H1 (cell line): ENCODE measurements at regions not wholly inside any gene's neighbourhood (a gene's known extent, or its start where the extent isn't known, plus 50 kb on each side); places are given as distances from the start of the nearest gene placed in this dataset.

Experiments used
- CTCF ChIA-PET: fragments of 300-600 bp; sonication (Branson Sonifier 250); formaldehyde crosslinking; loops from one replicate; lab custom pipeline; 2021; ENCODE audit not compliant: partially characterized antibody; lab: Charles Lee
- POLR2A ChIA-PET: fragments of 300-600 bp; sonication (Branson Sonifier 250); formaldehyde crosslinking; loops from one replicate; lab custom pipeline; 2021; ENCODE audit warnings: inconsistent platforms; ENCODE audit not compliant: partially characterized antibody; lab: Charles Lee
- DNase-seq, 2 experiments: peaks; one replicate each; pipeline versions ENCODE4 v3.0.0 to v3.0.0-alpha.2; 2010 to 2022; ENCODE audit warnings: low spot score in 2 of 2, low read depth in 1 of 2, mixed read lengths in 1 of 2
- FAIRE-seq: peaks from 2 replicates; lab custom pipeline; 2011; peaks lifted over from hg19 to GRCh38; lab: Jason Lieb, UNC
- H2AFZ ChIP-seq: 2 replicates; pipeline ENCODE4 v1.8.1; 2012; ENCODE audit warnings: low read length, inconsistent platforms
- H2AK5ac ChIP-seq: 2 replicates; pipeline ENCODE4 v1.6.1; 2013; ENCODE audit warnings: low read depth, low read length
- H2BK120ac ChIP-seq: replicated peaks from 2 replicates; pipeline ENCODE3; 2013; ENCODE audit warnings: low read depth, low read length, inconsistent platforms
- H2BK12ac ChIP-seq: 2 replicates; pipeline ENCODE4 v1.6.1; 2013; ENCODE audit warnings: low read depth, low read length
- H2BK15ac ChIP-seq: 2 replicates; pipeline ENCODE4 v1.6.1; 2013; ENCODE audit warnings: low read length
- H2BK20ac ChIP-seq: 2 replicates; pipeline ENCODE4 v1.6.1; 2013; ENCODE audit warnings: low read length
- H2BK5ac ChIP-seq: 2 replicates; pipeline ENCODE4 v1.6.1; 2013; ENCODE audit warnings: low read depth, low read length
- H3K14ac ChIP-seq: 2 replicates; pipeline ENCODE4 v1.6.1; 2013; ENCODE audit warnings: inconsistent platforms; ENCODE audit not compliant: insufficient read length
- H3K18ac ChIP-seq: 2 replicates; pipeline ENCODE4 v1.6.1; 2013; ENCODE audit warnings: low read length; ENCODE audit errors: extremely low read depth
- H3K23ac ChIP-seq: 2 replicates; pipeline ENCODE4 v1.6.1; 2013; ENCODE audit warnings: inconsistent platforms; ENCODE audit not compliant: insufficient read length
- H3K23me2 ChIP-seq: 2 replicates; pipeline ENCODE4 v1.6.1; 2013; ENCODE audit warnings: low read depth, low read length
- H3K27ac ChIP-seq: 2 replicates; pipeline ENCODE4 v1.6.1; 2011; ENCODE audit warnings: low read depth, low read length, inconsistent platforms
- H3K27me3 ChIP-seq, 4 experiments: replicated peaks in 1 of 4; 1 replicate in 1 of 4; 2 replicates in 3 of 4; pipeline versions ENCODE4 v1.6.1 to v1.8.1; 2011 to 2013; ENCODE audit warnings: low read length in 3 of 4, mild to moderate bottlenecking in 3 of 4, inconsistent platforms in 2 of 4, mixed read lengths in 2 of 4, moderate library complexity in 1 of 4; ENCODE audit not compliant: control insufficient read depth in 3 of 4, insufficient read depth in 3 of 4; ENCODE audit errors: extremely low read depth in 1 of 4
- H3K36me3 ChIP-seq, 4 experiments: 2 replicates each; pipeline versions ENCODE4 v1.6.1 to v1.8.1; 2011 to 2013; ENCODE audit warnings: mild to moderate bottlenecking in 4 of 4, low read length in 3 of 4, moderate library complexity in 2 of 4, control low read depth in 1 of 4, inconsistent platforms in 1 of 4; ENCODE audit not compliant: insufficient read depth in 4 of 4, control insufficient read depth in 2 of 4
- H3K4ac ChIP-seq: replicated peaks from 2 replicates; pipeline ENCODE3; 2013; ENCODE audit warnings: low read length, low read depth, mixed read lengths, inconsistent platforms; ENCODE audit not compliant: insufficient read length
- H3K4me1 ChIP-seq, 4 experiments: replicated peaks in 1 of 4; 1 replicate in 1 of 4; 2 replicates in 3 of 4; pipeline versions ENCODE4 v1.6.1 to v1.8.1; 2011 to 2013; ENCODE audit warnings: low read length in 3 of 4, inconsistent platforms in 2 of 4, mixed read lengths in 1 of 4; ENCODE audit not compliant: insufficient read depth in 4 of 4, control insufficient read depth in 3 of 4
- H3K4me2 ChIP-seq, 2 experiments: 2 replicates each; pipeline versions ENCODE4 v1.6.1 to v1.8.1; 2011 to 2013; ENCODE audit warnings: low read depth in 2 of 2, low read length in 2 of 2, control low read depth in 1 of 2, inconsistent platforms in 1 of 2, mild to moderate bottlenecking in 1 of 2; ENCODE audit not compliant: insufficient read depth in 1 of 2
- H3K4me3 ChIP-seq, 4 experiments: fragments of 200-600, 300-600 bp in 1 of 4; sonication (generic), shearing (Covaris generic), sonication (Bioruptor Twin) in 1 of 4; 2 replicates each; pipeline versions ENCODE4 v1.5.1 to v1.8.1; 2011 to 2016; ENCODE audit warnings: low read length in 4 of 4, low read depth in 3 of 4, control low read depth in 2 of 4, inconsistent platforms in 2 of 4, mild to moderate bottlenecking in 2 of 4, mixed read lengths in 1 of 4, moderate library complexity in 1 of 4; ENCODE audit not compliant: insufficient read depth in 2 of 4; ENCODE audit errors: extremely low read depth in 1 of 4
- H3K56ac ChIP-seq: replicated peaks from 2 replicates; pipeline ENCODE3; 2013; ENCODE audit warnings: low read depth, mild to moderate bottlenecking, mixed read lengths, low read length, inconsistent platforms; ENCODE audit not compliant: insufficient read length
- H3K79me1 ChIP-seq: 2 replicates; pipeline ENCODE4 v1.6.1; 2013; ENCODE audit warnings: low read depth, low read length, control low read depth
- H3K79me2 ChIP-seq, 2 experiments: 2 replicates each; pipeline versions ENCODE4 v1.6.1 to v1.8.1; 2012 to 2013; ENCODE audit warnings: low read length in 2 of 2, mild to moderate bottlenecking in 2 of 2, inconsistent platforms in 1 of 2; ENCODE audit not compliant: insufficient read depth in 2 of 2, control insufficient read depth in 1 of 2
- H3K9ac ChIP-seq, 4 experiments: replicated peaks in 1 of 4; 1 replicate in 1 of 4; 2 replicates in 3 of 4; pipeline versions ENCODE4 v1.6.1 to v1.8.1; 2011 to 2013; ENCODE audit warnings: low read depth in 3 of 4, low read length in 3 of 4, control low read depth in 2 of 4, mild to moderate bottlenecking in 2 of 4, moderate library complexity in 2 of 4, inconsistent platforms in 1 of 4; ENCODE audit errors: extremely low read depth in 1 of 4
- H3K9me3 ChIP-seq, 2 experiments: 2 replicates each; pipeline versions ENCODE4 v1.6.1 to v1.8.1; 2012 to 2013; ENCODE audit warnings: mild to moderate bottlenecking in 2 of 2, moderate library complexity in 2 of 2, control low read depth in 1 of 2, inconsistent platforms in 1 of 2, low read depth in 1 of 2, low read length in 1 of 2, mixed read lengths in 1 of 2; ENCODE audit not compliant: insufficient read depth in 2 of 2
- H4K20me1 ChIP-seq, 2 experiments: replicated peaks in 1 of 2; 2 replicates each; pipeline versions ENCODE3 to v1.8.1; 2011 to 2013; ENCODE audit warnings: inconsistent platforms in 2 of 2, low read length in 2 of 2, mild to moderate bottlenecking in 1 of 2; ENCODE audit not compliant: insufficient read depth in 2 of 2, control insufficient read depth in 1 of 2
- H4K5ac ChIP-seq: 2 replicates; pipeline ENCODE4 v1.6.1; 2013; ENCODE audit warnings: low read length, low read depth, mixed read lengths, inconsistent platforms; ENCODE audit not compliant: insufficient read length
- H4K8ac ChIP-seq: 2 replicates; pipeline ENCODE4 v1.8.0; 2013; ENCODE audit warnings: mild to moderate bottlenecking, moderate library complexity, low read length, inconsistent platforms; ENCODE audit not compliant: insufficient read depth; ENCODE audit errors: extremely low read depth
- H4K91ac ChIP-seq: replicated peaks from 2 replicates; pipeline ENCODE3; 2013; ENCODE audit warnings: low read length, mixed read lengths, inconsistent platforms; ENCODE audit not compliant: insufficient read length
- ASH2L ChIP-seq: fragments of 200-600, 300-600 bp; sonication (generic); IDR thresholded peaks from one replicate; pipeline ENCODE4 v1.7.1; 2017; ENCODE audit warnings: low read length
- BACH1 ChIP-seq: IDR thresholded peaks from 2 replicates; pipeline ENCODE4 v1.6.1; 2012; ENCODE audit warnings: low read length, improper control_type of control experiment
- BRCA1 ChIP-seq: IDR thresholded peaks from 2 replicates; pipeline ENCODE4 v1.6.1; 2012; ENCODE audit warnings: low read depth, low read length, improper control_type of control experiment
- CEBPB ChIP-seq: IDR thresholded peaks from 2 replicates; pipeline ENCODE4 v1.6.1; 2012; ENCODE audit warnings: low read depth, low read length
- JUN ChIP-seq: IDR thresholded peaks from 2 replicates; pipeline ENCODE4 v1.6.1; 2011; ENCODE audit warnings: low read depth, mild to moderate bottlenecking, improper control_type of control experiment, low read length
- KDM4A ChIP-seq: IDR thresholded peaks from one replicate; pipeline ENCODE4 v1.7.1; 2012; ENCODE audit warnings: low read depth, mild to moderate bottlenecking, moderate library complexity, low read length, inconsistent platforms; ENCODE audit not compliant: severe bottlenecking
- KDM5A ChIP-seq: fragments of 200-600 bp; IDR thresholded peaks from 2 replicates; pipeline ENCODE4 v1.7.1; 2012; ENCODE audit warnings: mild to moderate bottlenecking, low read length, inconsistent platforms, mixed read lengths
- RFX5 ChIP-seq: IDR thresholded peaks from 2 replicates; pipeline ENCODE4 v1.6.1; 2011; ENCODE audit warnings: low read depth, low read length, improper control_type of control experiment, borderline replicate concordance
- SIRT6 ChIP-seq: IDR thresholded peaks from one replicate; pipeline ENCODE4 v1.7.1; 2012; ENCODE audit warnings: low read length, inconsistent platforms
- SP2 ChIP-seq: IDR thresholded peaks from 2 replicates; pipeline ENCODE4 v1.6.1; 2012; ENCODE audit warnings: mild to moderate bottlenecking, low read length, inconsistent platforms
- SP4 ChIP-seq: IDR thresholded peaks from 2 replicates; pipeline ENCODE4 v1.6.1; 2012; ENCODE audit warnings: low read length, inconsistent platforms
- TBP ChIP-seq: IDR thresholded peaks from 2 replicates; pipeline ENCODE4 v1.6.1; 2011; ENCODE audit warnings: low read depth, low read length, improper control_type of control experiment
- TEAD4 ChIP-seq: IDR thresholded peaks from 2 replicates; pipeline ENCODE4 v1.6.1; 2012; ENCODE audit warnings: low read depth, low read length, inconsistent platforms, mixed read lengths
- WGBS, 2 experiments: shearing (Covaris generic) in 1 of 2; methylation state at CpG; one replicate each; pipeline versions ENCODE4 v1.1.6 to v1.1.7; 2013 to 2015; ENCODE audit warnings: low lambda C conversion rate in 2 of 2, mixed read lengths in 2 of 2, inconsistent platforms in 1 of 2, low coverage in 1 of 2, missing lambda C conversion rate in 1 of 2; ENCODE audit not compliant: insufficient replicate concordance in 2 of 2, insufficient coverage in 1 of 2, insufficient read length in 1 of 2; ENCODE audit errors: extremely low coverage in 1 of 2, missing lambda C conversion rate in 1 of 2; 5-methylcytosine and 5-hydroxymethylcytosine counted together
- TF ChIP-seq, protein P1 (sequence below): IDR thresholded peaks from 2 replicates; pipeline ENCODE4 v1.6.1; 2012; ENCODE audit warnings: inconsistent platforms
- TF ChIP-seq, protein P2 (sequence below): IDR thresholded peaks from 2 replicates; pipeline ENCODE4 v1.6.1; 2011; ENCODE audit warnings: low read length, improper control_type of control experiment

DNA sequence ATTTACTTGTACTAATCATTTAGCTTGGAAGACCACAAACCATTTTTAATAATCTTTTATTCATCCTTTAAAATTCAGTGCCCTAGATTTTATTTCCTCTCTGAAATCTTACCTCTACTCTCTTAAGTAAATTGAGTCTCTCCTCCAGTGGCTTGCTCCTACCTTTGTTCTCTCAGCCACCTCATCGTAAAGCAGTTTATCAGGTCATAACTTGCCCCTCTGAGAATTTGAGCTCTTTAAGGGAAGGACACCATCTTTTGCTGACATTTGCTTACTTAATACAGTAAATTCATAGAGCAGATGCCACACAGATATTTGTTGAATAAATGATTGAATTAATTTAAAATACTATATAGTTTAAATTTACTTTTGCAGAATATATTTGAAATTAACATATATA, 794.3 kb downstream of the C12orf50 start:
- Histone ChIP-seq H2AFZ (no peak overlapping the region), H3K23me2 (no peaks in the 10 kb centered on the region), H3K4ac (no peak overlapping the region), H3K79me1 (no peaks in the 10 kb centered on the region), H2BK120ac (no peak overlapping the region), H4K20me1 (no peaks in the 10 kb centered on the region), H3K18ac (no peak overlapping the region), H3K79me2 (no peaks in the 10 kb centered on the region), H3K56ac (no peak overlapping the region), H3K27ac (no peak overlapping the region), H3K4me1 (no peaks in the 10 kb centered on the region), H2BK15ac (no peak overlapping the region), H3K36me3 (no peaks in the 10 kb centered on the region), H3K23ac (no peak overlapping the region), H3K14ac (no peak overlapping the region), H3K9me3 (no peaks in the 10 kb centered on the region), H3K4me2 (no peak overlapping the region), H2BK12ac (no peak overlapping the region), H2BK5ac (no peak overlapping the region), H2AK5ac (no peak overlapping the region), H4K8ac (no peak overlapping the region), H4K5ac (no peak overlapping the region), H3K9ac (no peak overlapping the region), H4K91ac (no peak overlapping the region), H3K27me3 (no peaks in the 10 kb centered on the region), H2BK20ac (no peak overlapping the region), H3K4me3 (no peak overlapping the region)
- DNase-seq (no peak), FAIRE-seq (no peak)
- WGBS, 2 experiments: 89% methylated on average over 1 of the region's 1 CpG; no CpG with 5 or more reads in 1 of the 2 experiments
- ChIA-PET CTCF (no interaction called here), POLR2A (no interaction called here)
- no peak for TF ChIP-seq RFX5
- no peak for TF ChIP-seq SP2
- no peak for TF ChIP-seq BRCA1
- no peak for TF ChIP-seq SP4
- no peak for TF ChIP-seq ASH2L
- TF ChIP-seq KDM4A: no peak
- no peak for TF ChIP-seq KDM5A
- no peak for TF ChIP-seq TBP
- TF ChIP-seq BACH1: no peak
- TF ChIP-seq TEAD4: no peak
- TF ChIP-seq, protein P1, sequence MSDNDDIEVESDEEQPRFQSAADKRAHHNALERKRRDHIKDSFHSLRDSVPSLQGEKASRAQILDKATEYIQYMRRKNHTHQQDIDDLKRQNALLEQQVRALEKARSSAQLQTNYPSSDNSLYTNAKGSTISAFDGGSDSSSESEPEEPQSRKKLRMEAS: no peak
- no peak for TF ChIP-seq SIRT6
- TF ChIP-seq, protein P2, sequence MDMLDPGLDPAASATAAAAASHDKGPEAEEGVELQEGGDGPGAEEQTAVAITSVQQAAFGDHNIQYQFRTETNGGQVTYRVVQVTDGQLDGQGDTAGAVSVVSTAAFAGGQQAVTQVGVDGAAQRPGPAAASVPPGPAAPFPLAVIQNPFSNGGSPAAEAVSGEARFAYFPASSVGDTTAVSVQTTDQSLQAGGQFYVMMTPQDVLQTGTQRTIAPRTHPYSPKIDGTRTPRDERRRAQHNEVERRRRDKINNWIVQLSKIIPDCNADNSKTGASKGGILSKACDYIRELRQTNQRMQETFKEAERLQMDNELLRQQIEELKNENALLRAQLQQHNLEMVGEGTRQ: no peak
- no peak for TF ChIP-seq CEBPB
- TF ChIP-seq JUN: no peak
